NCI-H2029 treated with DMSO at 0.1 percent for 48 hours (cell line): ENCODE measurements at regions not wholly inside any gene's neighbourhood (a gene's known extent, or its start where the extent isn't known, plus 50 kb on each side); places are given as distances from the start of the nearest gene placed in this dataset.

Experiments used
- DNase-seq: peaks from one replicate; lab custom pipeline; 2025; lab: John Stamatoyannopoulos, UW

DNA sequence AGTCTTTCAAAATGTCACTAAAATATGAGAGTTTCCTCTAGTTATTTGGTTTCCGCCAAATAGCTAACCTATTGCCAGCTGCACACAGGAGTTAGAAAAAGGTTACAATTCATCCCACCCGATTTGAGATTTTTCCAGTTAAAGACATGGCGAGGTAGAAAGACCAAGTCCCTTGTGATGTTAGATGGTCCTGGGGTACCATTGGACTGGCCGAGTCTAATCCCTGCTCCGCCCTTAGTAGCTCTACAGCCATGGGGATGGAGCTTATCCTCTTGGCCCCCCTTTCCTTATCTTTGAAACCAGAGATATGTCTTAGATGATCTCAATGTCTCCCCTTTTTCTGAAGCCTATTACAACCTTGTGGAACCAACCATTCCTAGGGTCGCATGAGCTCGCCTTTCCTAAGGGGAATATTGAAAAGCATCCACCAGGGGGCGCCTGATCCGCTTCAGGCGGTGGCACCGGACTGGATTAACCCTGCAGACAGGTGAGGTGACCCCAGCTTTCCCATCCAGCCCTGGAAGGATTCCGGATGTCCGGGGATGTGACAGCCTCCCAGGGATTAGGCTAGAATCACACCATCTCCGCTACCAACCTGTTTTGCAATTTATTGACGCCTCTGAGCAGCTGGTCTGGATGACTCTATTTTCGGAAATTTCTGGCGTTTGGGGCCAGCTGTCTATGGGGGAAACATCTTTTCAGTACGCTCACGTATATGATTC lies 68.3 kb upstream of the SIM2 start:
- DNase-seq = peak; percentile 31

DNA sequence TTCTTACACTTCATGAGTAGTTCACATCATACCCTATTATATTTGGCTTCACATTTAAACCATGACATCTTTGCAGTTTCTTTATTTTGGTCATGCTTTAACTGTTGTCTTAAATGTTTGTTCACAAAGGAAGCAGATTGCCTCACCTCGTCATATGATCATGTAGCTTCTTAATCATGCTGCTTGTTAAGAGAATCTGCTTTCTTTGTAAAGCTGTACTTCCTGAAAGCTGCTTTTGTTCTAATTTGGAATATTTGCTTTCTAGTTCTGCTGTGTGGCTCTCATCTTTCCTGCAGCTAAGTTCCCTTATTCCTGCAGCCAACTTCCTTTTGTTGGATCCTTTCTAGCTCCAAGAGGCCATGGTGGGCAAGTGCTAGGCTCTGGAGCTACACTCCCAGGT lies 62.9 kb upstream of the SIM2 start:
- DNase-seq = no peak

DNA sequence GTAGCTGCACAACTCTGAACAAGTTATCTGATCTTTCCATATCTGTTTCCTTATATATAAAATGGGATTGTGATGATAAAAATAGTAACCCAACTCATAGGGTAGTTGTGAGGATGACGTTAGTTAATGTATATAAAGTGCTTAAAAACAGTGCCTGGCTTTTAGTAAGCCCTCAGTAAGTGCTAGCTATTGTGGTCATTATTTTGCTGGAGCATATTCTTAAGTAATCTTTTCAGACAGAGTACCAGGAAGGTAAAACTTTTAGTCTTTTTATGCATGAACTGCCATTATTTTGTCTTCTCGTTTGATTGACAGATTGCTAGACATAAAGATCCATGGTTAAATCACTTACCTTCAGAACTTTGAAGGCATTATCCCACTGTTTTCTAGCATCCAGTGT lies 62.5 kb upstream of the SIM2 start:
- no peak for DNase-seq

DNA sequence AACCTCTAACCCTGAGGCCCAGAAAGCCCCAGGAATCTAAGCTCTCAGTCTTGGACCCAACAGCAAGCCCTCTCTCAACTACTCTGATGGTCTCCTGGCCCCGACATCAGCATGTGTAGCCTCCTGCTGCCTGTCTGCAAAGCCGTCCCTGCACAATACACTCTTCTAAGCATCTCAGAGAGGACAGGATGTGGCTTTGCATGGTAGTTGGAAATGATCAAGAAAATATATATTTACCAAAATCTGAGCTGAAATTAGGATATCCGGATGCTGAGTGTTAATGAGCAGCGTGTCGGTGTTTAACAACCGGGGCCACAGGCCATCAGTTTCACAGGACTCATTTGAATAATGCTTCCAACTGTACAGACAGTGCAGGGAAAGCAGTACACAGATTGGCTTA lies 59.1 kb upstream of the SIM2 start:
- no peak for DNase-seq

DNA sequence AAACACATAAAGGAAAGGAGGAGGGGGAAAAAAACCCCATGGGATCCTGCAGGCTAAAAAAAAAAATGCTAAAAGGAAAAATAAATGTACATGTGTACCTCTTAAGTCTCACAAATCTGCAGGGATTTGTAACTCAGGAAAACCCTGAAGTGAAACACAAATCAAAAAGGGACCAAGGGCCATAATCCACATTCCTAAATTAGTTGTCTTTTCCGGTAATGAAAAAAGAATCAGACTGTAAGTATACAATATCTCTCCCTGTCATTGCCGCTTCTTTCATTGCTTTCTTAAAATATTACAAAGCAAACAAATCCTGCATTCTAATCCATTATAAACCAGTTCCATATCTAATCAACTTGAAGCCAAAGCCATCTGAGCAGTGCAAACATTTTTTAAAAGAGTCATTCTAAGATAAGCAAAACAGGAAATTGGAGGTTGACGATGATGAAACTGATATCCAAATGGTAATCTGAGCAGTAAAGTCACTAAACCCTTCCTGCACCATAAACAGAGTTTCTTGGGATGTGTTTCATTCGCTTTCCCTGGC lies 58.7 kb upstream of the SIM2 start:
- no peak for DNase-seq

DNA sequence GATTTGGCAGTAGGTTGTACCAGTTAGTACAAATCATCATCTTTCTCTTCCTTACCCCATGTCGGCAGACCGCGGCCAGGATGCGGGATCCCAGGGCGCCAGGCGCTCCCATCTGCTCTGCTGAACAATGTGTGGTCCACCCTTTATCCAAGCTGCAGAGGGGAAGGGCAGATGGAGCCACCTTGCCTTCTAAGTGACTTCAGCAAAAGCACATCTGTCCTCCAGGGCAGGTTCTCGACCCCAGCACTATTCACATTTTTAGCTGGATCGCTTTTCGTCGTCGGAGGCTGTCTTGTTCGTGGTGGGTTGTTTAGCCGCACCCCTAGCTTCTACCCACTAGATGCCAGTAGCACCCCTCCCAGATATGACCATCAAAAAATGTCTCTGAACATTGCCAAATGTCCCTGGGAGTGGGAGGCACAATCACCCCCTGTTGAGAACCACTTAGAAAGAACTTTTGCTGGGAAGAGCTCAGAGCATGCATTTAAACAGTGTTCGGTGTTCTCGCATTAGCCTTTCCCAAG lies 58.1 kb upstream of the SIM2 start:
- no peak for DNase-seq

DNA sequence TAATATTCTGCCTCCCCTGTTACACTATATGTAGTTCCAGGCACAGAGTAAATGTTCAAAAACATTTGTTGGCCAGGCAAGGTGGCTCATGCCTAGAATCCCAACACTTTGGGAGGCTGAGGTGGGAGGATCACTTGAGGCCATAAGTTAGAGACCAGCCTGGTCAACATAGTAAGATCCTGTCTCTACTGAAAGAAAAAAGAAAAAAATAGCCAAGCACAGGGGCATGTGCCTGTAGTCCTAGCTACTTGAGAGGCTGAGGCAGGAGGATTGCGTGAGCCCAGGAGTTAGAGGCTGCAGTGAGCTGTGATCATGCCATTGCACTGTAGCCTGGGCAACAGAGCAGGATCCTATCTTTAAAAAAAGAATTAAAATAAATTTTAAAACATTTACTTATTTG lies 57.6 kb upstream of the SIM2 start:
- no peak for DNase-seq

DNA sequence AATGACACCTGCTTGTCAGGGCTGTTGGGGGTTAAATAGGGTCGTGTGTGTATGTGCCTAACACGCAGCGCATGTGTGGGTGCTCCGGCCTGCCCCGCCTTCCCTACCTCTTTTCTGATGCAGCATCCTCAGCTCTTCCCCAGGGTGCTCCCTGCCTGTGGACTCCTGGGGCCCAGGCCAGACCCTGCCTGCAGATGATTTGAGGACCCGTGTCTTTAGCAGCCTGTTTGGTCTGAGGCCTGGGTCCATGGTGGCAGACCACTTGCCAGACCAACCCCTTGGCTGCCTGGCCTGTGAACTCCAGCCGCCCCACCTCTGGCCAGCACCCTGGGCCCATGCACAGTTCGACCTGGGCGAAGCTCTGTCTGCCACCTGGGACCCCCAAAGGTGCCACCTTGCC lies 57.0 kb upstream of the SIM2 start:
- no peak for DNase-seq

DNA sequence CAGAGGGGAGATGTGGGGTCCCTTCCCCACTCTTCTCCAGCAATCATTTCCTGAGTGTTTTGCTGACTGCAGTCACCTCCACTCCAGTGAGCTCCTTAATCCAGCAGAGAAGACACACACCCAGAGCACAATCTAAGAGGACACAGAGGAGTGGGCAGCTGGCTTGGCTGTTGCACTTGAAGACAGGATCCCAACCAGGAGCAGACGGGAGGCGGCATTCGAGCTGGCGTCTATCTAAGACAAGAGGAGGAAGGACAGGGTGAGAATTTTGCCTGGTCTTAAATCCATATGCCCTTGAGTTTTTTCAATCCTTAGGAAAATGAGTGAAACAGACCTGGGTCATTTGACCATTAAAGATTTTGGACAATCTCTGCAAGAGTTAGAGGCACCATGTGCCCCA lies 56.1 kb upstream of the SIM2 start:
- DNase-seq = no peak

DNA sequence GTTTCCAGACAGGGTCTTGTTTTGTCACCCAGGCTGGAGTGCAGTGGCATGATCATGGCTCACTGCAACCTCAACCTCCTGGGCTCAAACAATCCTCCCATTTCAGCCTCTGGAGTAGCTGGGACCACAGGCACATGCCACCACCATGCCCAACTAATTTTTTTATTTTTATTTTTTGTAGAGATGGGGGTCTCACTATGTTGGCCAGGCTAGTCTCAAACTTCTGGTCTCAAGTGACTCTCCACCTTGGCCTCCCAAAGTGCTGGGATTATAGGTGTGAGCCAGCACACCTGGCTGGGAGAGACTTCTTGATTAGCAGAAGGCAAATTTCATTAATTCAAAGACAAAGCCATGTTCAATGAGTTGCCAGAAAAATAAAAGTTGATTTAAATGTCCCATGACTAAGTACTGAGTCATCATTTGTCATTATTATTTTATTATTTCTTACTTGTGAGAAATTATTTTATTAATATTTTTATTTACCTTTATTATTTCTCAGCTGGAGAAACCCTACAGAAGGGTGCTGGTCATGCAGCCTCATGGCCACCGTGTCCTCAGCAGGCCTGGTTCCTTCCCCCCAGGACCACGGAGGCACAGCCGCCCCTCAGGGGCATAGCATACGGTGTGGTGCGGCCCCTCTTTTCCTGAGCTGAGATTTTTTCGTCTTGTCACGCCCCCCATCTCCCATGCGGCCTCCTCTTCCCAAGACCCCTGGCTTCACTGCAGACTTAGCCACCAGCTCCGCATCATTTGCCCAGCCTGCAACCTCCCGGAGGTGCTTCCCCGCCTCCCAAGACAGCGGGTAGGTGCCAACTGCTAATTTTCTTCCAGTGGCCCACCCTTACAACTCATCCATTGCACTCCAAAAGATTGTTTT lies 55.3 kb upstream of the SIM2 start:
- no peak for DNase-seq

DNA sequence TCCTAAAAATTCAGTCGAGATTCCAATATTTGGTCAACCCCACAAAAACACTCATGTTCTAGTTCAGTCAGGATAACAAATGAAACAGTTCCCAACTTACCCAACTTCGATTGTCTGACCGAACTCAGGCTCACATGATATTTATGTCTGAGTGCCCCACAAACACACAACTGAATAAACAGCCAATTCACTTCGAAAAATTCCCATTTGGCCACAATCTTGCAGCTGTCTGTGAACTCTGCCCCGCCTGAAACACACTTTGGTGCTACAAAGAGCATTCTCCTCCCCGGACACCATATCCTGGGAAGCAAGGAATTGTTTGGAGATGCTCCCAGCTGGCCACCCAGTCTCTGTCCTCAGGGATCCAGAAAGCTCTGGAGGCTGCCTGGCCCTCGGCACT lies 52.9 kb upstream of the SIM2 start:
- DNase-seq = no peak

DNA sequence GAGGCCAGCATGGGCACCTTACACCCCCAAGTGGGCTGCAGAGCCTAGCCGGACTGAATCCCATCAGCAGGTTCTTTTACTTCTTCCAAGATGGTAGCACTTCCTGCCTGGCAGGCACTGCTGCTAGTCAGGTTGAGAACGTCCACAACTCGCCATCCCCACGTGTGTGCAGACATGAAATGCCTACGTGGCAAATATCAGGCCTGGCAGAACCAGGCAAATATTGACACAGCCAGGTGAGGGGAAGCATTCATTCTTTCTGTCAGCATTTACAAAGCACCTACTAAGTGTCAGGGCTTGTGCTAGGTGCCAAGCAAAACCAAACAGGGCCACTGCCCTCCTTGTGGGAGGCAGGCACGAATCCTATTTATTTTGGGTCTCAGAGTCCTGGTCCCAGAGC lies 52.3 kb upstream of the SIM2 start:
- no peak for DNase-seq

DNA sequence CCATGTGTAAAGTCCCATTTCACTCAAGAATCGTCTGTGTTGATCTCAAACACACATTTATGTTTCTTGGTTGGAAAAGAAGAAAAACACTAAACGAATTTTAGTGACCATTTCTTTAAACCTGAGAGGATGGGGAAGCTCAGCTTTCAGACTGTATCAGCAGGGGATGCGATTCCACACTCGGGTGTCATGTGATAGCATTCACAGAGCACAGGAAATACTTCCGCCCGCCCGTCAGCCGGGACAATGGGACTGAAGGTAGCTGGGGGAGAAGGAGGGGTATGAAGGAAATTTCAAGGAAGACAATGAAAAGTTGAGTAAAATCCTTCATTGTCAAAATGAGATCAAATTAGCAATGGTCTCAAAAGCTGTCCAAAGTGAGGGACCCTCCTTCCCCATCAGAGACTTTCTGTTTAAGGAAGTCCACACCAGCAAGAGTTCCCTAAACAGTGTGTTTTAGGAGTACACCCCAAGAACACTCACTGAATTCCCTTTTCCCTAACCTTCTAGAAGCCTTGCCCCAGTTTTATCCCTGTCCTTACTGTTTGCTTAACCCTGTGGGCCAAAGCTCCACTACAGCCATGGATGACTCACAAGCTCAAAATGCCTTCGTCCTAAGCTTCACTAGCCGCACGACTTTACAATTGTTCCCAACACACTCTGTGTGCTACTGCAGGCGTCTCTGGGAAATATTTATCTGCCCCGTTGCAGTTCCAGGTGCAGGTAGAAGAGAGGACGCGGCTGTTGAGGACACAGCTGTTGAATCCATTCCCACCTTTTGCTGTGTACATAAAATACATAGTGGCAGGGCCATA lies 51.4 kb upstream of the SIM2 start:
- no peak for DNase-seq
